ENCODE measurements at regions not wholly inside any gene's neighbourhood (a gene's known extent, or its start where the extent isn't known, plus 50 kb on each side); places are given as distances from the start of the nearest gene placed in this dataset.

- intact Hi-C loops (cut with micrococcal nuclease) (no loop called here), dilution Hi-C loops (cut with MboI; ENCODE audit: extremely low pct_ligation_motif_present, low sequenced_read_pairs) (no loop called here)
- FAIRE-seq = no peak
- Histone ChIP-seq H3K4me2 (ENCODE audit: insufficient read depth, low read length) (no peak overlapping the region), H3K4me3 (replicated peaks in 1 of 3; ENCODE audit: insufficient read depth in 1 of 3, low read depth in 1 of 3, low read length in 3 of 3) (no peak overlapping the region), H3K9ac (replicated peaks; ENCODE audit: extremely low read depth, insufficient read depth, low read length) (no peak overlapping the region), H3K9me1 (replicated peaks; ENCODE audit: control insufficient read depth, extremely low read depth, insufficient read depth, low read length) (no peaks in the 10 kb centered on the region), H3K27me3 (ENCODE audit: control insufficient read depth in 2 of 2, insufficient read depth in 2 of 2, low read length in 2 of 2) (no peaks in the 10 kb centered on the region), H2AFZ (ENCODE audit: low read depth, low read length) (no peak overlapping the region), H4K20me1 (replicated peaks; ENCODE audit: control insufficient read depth, extremely low read depth, insufficient read depth, low read length) (no peaks in the 10 kb centered on the region), H3K79me2 (ENCODE audit: control insufficient read depth, insufficient read depth, low read length) (no peaks in the 10 kb centered on the region), H3K9me3 (replicated peaks; ENCODE audit: control insufficient read depth, insufficient read depth, low read length) (no peaks in the 10 kb centered on the region), H3K27ac (ENCODE audit: insufficient read depth, low read depth, low read length) (no peak overlapping the region), H3K36me3 (ENCODE audit: control insufficient read depth in 2 of 2, extremely low read depth in 1 of 2, insufficient read depth in 2 of 2, low read length in 2 of 2) (no peaks in the 10 kb centered on the region), H3K4me1 (ENCODE audit: control insufficient read depth, extremely low read depth, insufficient read depth, low read length) (no peaks in the 10 kb centered on the region)
- TF ChIP-seq POLR2A (IDR thresholded peaks at IDR 0.05; ENCODE audit: low read depth, low read length) = no peak
- no peak for TF ChIP-seq POLR2AphosphoS5 (IDR thresholded peaks at IDR 0.05; ENCODE audit: insufficient read depth, low read depth, low read length)
- TF ChIP-seq JUN (IDR thresholded peaks at IDR 0.05; ENCODE audit: borderline replicate concordance, insufficient read depth, insufficient read length, low read depth) = no peak
- TF ChIP-seq EZH2 (IDR thresholded peaks at IDR 0.05; ENCODE audit: borderline replicate concordance, low read depth, low read length, severe bottlenecking) = no peak
- no peak for TF ChIP-seq FOS (IDR thresholded peaks at IDR 0.05; ENCODE audit: borderline replicate concordance, insufficient read depth, low read length)
- no peak for TF ChIP-seq GATA2 (IDR thresholded peaks at IDR 0.05; ENCODE audit: insufficient read depth, insufficient read length, low read depth, low read length)
- no peak for TF ChIP-seq MAX (IDR thresholded peaks at IDR 0.05; ENCODE audit: insufficient read depth, insufficient read length)
- TF ChIP-seq CTCF (IDR thresholded peaks at IDR 0.05; ENCODE audit: extremely low read depth in 1 of 2, insufficient read depth in 1 of 2, low read depth in 1 of 2, low read length in 2 of 2) = no peak
- no peak for TF ChIP-seq MYC (IDR thresholded peaks at IDR 0.05; ENCODE audit: low read depth, low read length)
- no peak for DNase-seq (ENCODE audit: low read depth, low spot score)
- POLR2A ChIA-PET = no interaction called here
- CTCF ChIA-PET = no interaction called here
- BruUV-seq (replicated peaks) = no TSS peak
Measured at GRCh38 chr7:155229548-155230168, 68.0 kb upstream of the INSIG1 start.
